ENCODE measurements at regions not wholly inside any gene's neighbourhood (a gene's known extent, or its start where the extent isn't known, plus 50 kb on each side); places are given as distances from the start of the nearest gene placed in this dataset.

GRCh38 chr9:73665253-73665652 lies 513.6 kb downstream of the ANXA1 start:
- no peak for DNase-seq (ENCODE audit: low spot score)

GRCh38 chr9:73667749-73668148 lies 516.1 kb downstream of the ANXA1 start:
- no peak for DNase-seq (ENCODE audit: low spot score)

DNA sequence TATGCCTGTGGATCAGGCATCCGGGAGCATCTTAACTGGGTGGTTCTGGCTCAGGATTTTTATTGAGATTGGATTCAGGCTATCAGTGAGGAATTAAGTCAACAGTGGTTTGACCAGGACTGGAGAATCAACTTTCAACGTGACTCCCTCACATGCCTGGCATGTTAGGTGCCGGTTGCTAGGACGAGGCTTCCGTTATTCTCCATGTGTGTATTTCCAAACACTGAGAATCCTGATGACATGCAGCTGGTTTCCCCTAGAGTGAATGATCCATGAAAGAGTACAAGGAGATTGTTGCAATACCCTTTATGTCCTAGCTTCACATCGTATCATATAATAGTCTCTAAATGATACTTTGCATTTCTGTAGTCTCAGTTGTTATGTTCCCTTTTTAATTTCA lies 529.2 kb downstream of the ANXA1 start:
- peak; percentile 21 for DNase-seq (ENCODE audit: low spot score)

- no peak for DNase-seq (ENCODE audit: low spot score)
Observed at GRCh38 chr9:73682789-73683188, 531.1 kb downstream of the ANXA1 start.

DNA sequence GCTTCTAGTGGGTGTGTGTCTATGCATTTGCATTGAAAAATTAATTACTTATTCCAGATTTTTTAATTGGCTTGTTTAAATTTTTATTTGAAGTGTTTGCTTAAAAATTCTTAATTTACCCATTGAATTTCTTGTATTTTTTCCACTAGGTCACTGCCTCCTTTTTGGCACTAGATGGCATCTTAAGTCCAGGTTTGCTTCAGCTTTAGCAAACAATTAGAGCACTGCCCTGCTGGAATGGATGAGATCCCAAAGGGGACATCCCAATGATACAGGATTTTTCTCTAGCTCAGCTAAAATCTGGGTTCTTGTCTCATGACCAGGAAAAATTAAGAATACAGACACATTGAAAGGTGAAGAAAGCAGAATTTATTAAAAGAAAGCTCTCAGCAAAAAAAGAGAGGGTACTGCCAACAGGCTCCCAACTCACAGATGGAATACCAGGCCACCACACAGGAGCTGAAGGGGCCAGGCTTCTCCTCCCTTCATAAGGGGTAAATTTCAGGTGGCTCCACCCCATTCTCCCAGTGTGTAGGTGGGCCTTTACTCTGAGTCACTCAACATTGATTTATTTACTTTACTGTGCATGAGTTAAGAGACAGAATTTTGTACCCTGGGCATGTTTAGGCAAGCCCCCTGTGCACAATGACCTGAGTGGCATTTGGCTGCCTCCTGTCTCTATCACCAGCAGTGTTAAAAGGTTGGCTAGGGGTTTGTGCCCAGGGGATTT lies 532.4 kb downstream of the ANXA1 start:
- peak; percentile 65 for DNase-seq (ENCODE audit: low spot score)

GRCh38 chr9:73684601-73685000 lies 532.9 kb downstream of the ANXA1 start:
- peak; percentile 83 for DNase-seq (ENCODE audit: low spot score)

DNA sequence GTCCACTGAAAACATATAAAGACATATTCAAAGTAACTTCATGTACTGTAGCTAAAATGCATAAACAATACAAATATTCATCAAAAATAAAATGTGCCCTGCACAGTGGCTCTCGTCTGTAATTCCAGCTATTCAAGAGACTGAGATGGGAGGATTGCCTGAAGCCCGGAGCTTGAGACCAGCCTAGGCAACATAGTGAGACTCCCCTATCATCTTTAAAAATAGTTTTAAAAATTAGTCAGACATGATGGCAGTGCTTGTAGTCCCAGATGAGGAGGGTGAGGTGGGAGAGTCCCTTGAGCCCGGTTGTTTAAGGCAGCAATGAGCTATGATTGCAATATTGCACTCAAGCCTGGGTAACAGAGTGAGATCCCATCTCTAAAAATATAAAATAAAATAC lies 534.1 kb downstream of the ANXA1 start:
- no peak for DNase-seq (ENCODE audit: low spot score)

- no peak for DNase-seq (ENCODE audit: low spot score)
Observed at GRCh38 chr9:73689051-73689870, 537.6 kb downstream of the ANXA1 start.

GRCh38 chr9:73701415-73702057 lies 549.9 kb downstream of the ANXA1 start:
- DNase-seq (ENCODE audit: low spot score): no peak

DNA sequence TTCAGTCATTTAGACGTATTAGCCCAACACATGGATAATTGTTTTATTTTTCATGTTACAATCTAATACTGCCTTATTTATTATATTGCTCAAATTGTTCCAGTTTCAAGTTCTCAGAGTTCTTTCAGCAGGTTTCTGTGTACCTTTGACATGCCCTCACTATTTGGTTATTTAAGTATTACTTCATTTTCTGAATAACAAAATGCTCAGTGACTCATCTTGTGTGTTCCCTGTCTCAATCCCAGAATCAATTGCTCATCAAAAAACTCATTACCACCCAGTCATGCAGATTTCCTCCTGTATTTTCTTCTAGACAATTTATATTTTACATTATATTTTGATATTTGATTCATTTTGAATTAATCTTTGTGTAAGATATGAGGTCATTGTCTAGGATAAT lies 562.6 kb downstream of the ANXA1 start:
- DNase-seq (ENCODE audit: low spot score): peak; percentile 50

DNA sequence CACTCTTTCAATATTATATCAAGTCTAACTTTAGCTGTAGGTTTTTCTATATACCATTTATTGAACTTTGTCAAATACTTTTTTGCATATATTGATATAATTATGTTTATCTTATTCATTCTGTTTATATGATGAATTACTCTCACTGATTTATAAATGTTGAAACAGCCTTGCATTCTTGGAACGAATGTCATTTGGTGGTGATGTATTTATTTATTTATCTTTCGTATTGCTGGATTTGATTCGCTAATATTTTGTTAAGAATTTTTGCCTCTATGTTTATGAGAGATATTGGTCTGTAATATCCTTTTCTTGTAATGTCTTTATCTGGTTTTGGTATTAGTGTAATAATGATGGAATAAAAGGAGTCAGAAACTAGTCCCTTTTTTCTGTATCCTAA lies 563.9 kb downstream of the ANXA1 start:
- no peak for DNase-seq (ENCODE audit: low spot score)

- no peak for DNase-seq (ENCODE audit: low spot score)
Observed at GRCh38 chr9:73719660-73720059, 568.0 kb downstream of the ANXA1 start.

DNA sequence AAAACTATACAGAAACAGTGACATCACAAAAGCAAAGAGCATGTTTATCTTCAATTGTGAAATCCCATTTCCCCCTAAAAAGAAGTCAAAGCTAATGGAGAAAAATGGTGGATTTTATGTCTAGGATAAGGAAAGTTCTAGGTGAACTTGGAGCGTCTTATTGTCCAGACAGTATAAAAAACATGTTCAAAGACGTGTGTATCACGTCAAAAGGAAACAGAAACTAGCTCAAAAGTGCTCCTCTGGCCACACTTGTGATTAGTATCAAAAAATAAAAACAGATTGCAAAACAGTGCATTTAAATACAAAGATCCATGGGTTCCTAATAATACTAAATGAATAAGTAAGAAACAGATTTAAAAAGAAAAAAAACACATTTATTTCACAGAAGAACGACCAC lies 568.9 kb downstream of the ANXA1 start:
- no peak for DNase-seq (ENCODE audit: low spot score)

DNA sequence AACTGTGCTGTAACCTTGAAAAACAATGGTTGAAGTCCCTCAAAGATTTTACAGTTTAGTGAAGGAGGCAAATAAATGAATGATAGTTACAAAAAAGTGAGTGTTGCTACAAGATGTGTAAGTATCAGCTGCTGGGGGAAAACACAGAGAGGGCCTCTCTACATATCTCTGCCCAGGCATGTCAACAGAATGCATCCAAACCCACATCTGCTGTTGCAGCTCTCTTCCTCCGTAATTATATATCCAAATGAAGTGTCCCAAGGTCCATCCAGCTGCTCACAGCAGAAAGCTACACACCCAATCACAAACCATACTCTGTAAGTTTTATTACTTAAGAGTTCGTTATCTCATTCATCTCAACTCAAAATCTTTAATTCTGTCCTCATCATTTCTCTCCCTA lies 584.6 kb downstream of the ANXA1 start:
- DNase-seq (ENCODE audit: low spot score): no peak

- DNase-seq (ENCODE audit: low spot score): no peak
Observed at GRCh38 chr9:73738741-73739530, 587.3 kb downstream of the ANXA1 start.

- no peak for DNase-seq (ENCODE audit: low spot score)
Observed at GRCh38 chr9:73741316-73741715, 589.7 kb downstream of the ANXA1 start.

- DNase-seq (ENCODE audit: low spot score): no peak
Observed at GRCh38 chr9:73742412-73742811, 590.7 kb downstream of the ANXA1 start.

GRCh38 chr9:73743826-73744225 lies 592.2 kb downstream of the ANXA1 start:
- no peak for DNase-seq (ENCODE audit: low spot score)

- no peak for DNase-seq (ENCODE audit: low spot score)
Observed at GRCh38 chr9:73745598-73745997, 593.9 kb downstream of the ANXA1 start.

GRCh38 chr9:73753171-73753570 lies 601.5 kb downstream of the ANXA1 start:
- DNase-seq (ENCODE audit: low spot score): peak; percentile 71

- DNase-seq (ENCODE audit: low spot score): no peak
Observed at GRCh38 chr9:73761905-73762304, 610.2 kb downstream of the ANXA1 start.

DNA sequence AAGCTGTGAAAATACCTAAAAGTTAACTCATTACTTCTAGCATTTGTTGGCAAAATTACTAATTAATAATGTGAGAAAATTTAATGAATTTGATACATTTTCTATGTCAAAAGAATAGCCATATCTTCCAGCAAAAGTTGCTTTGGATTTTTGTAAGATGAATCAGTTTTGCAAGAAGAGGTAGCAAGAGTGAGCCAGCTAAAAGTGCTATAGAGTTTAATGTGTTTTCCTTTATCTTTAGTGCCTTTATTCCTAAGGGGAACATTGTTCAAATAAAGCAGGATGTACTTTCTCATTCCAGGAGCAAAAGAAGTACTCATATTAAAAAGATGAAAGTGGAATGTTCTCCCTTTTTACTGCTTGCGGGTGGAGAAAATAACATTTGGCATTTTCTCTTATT lies 622.2 kb downstream of the ANXA1 start:
- no peak for DNase-seq (ENCODE audit: low spot score)
